C4-2B (cell line): ENCODE measurements at regions not wholly inside any gene's neighbourhood (a gene's known extent, or its start where the extent isn't known, plus 50 kb on each side); places are given as distances from the start of the nearest gene placed in this dataset.

Experiments
- ZFX ChIP-seq: fragments of 450-650 bp; IDR thresholded peaks from 2 replicates; pipeline ENCODE4 v1.6.1; 2017
- TF ChIP-seq, protein P1 (sequence below): fragments of 450-650 bp; conservative IDR thresholded peaks from 2 replicates; pipeline ENCODE4 v1.5.1; 2017; ENCODE audit warnings: mild to moderate bottlenecking

DNA sequence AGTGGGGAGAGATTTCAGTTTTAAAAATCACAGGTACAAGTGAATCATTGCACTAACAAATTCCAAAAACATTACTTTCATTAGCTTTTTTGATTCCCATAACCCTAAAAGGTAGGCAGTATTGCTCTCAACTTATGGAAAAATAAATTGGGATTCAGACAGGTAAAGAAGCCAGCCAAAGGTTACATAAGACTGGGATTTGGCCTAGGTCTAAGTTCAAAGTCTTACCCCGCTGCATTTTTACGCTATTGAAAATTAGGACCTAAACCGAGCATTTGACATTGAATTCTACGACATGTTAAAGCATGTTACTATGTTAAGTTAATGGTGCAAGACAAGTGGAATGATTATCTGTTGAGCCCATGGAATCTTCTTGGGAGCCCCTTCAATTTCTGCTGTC is 89.6 kb downstream of the ENC1 start:
- TF ChIP-seq, protein P1, sequence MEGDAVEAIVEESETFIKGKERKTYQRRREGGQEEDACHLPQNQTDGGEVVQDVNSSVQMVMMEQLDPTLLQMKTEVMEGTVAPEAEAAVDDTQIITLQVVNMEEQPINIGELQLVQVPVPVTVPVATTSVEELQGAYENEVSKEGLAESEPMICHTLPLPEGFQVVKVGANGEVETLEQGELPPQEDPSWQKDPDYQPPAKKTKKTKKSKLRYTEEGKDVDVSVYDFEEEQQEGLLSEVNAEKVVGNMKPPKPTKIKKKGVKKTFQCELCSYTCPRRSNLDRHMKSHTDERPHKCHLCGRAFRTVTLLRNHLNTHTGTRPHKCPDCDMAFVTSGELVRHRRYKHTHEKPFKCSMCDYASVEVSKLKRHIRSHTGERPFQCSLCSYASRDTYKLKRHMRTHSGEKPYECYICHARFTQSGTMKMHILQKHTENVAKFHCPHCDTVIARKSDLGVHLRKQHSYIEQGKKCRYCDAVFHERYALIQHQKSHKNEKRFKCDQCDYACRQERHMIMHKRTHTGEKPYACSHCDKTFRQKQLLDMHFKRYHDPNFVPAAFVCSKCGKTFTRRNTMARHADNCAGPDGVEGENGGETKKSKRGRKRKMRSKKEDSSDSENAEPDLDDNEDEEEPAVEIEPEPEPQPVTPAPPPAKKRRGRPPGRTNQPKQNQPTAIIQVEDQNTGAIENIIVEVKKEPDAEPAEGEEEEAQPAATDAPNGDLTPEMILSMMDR = no peak
- TF ChIP-seq ZFX = no peak
